HepG2 (cell line): ENCODE measurements at regions not wholly inside any gene's neighbourhood (a gene's known extent, or its start where the extent isn't known, plus 50 kb on each side); places are given as distances from the start of the nearest gene placed in this dataset.

ENCODE experiments used
- ATAC-seq: fragments of 200-7000 bp; cut with Tn5 transposase; 3 replicates; pipeline ENCODE4 v1.9.1; 2020; ENCODE audit warnings: mild to moderate bottlenecking, moderate library complexity
- BruUV-seq: library from RNA; stranded (reverse); fragments of 400-500 nt; replicated peaks from 2 replicates; lab custom pipeline; 2021; lab: Mats Ljungman, UMichigan
- CTCF ChIA-PET: fragments of 300-600 bp; formaldehyde crosslinking; extraction: SDS; loops from one replicate; lab custom pipeline; 2021; ENCODE audit warnings: low total read pairs, inconsistent platforms, low intra/inter-chr PET ratio; lab: Yijun Ruan, JAX
- POLR2A ChIA-PET: fragments of 350-600 bp; sonication (Branson Sonifier 250); formaldehyde crosslinking; loops from one replicate; lab custom pipeline; 2020; ENCODE audit warnings: antibody characterized with exemption, inconsistent platforms; lab: Yijun Ruan, JAX
- DNase-seq: peaks from one replicate; pipeline ENCODE4 v3.0.0-alpha.2; 2015; ENCODE audit warnings: low spot score
- FAIRE-seq: peaks from 3 replicates; lab custom pipeline; 2011; peaks lifted over from hg19 to GRCh38; lab: Jason Lieb, UNC
- H2AFZ ChIP-seq: one replicate; pipeline ENCODE4 v1.6.1; 2011; ENCODE audit warnings: low read length, inconsistent platforms
- H3K27ac ChIP-seq: fragments of 300-600 bp; 3 replicates; pipeline ENCODE4 v1.8.0; 2011; ENCODE audit warnings: mixed run types, mild to moderate bottlenecking, mixed read lengths, low read length, inconsistent platforms; ENCODE audit not compliant: insufficient read depth; ENCODE audit errors: extremely low read length
- H3K27me3 ChIP-seq, 2 experiments: fragments of 200-600 bp in 1 of 2; 2 replicates in 1 of 2; 3 replicates in 1 of 2; pipeline versions ENCODE4 v1.6.0 to v1.8.0; 2011; ENCODE audit warnings: low read length in 2 of 2, mild to moderate bottlenecking in 2 of 2, moderate library complexity in 2 of 2, inconsistent platforms in 1 of 2; ENCODE audit not compliant: insufficient read depth in 2 of 2, control insufficient read depth in 1 of 2
- H3K36me3 ChIP-seq, 2 experiments: fragments of 200-600 bp in 1 of 2; replicated peaks in 1 of 2; 2 replicates in 1 of 2; 3 replicates in 1 of 2; pipeline versions ENCODE4 v1.5.1 to v1.8.0; 2011; ENCODE audit warnings: low read length in 2 of 2, inconsistent platforms in 1 of 2; ENCODE audit not compliant: insufficient read depth in 2 of 2, control insufficient read depth in 1 of 2
- H3K4me1 ChIP-seq: 2 replicates; pipeline ENCODE4 v1.5.1; 2012; ENCODE audit warnings: low read length, inconsistent platforms; ENCODE audit not compliant: insufficient read depth
- H3K4me2 ChIP-seq: 2 replicates; pipeline ENCODE4 v1.6.0; 2011; ENCODE audit warnings: low read depth, low read length, inconsistent platforms
- H3K4me3 ChIP-seq, 3 experiments: fragments of 200-600 bp in 1 of 3; sonication (generic), shearing (Covaris generic) in 1 of 3; replicated peaks in 1 of 3; 2 replicates each; pipeline ENCODE4 v1.5.1; 2011 to 2016; ENCODE audit warnings: low read length in 3 of 3, inconsistent platforms in 2 of 3, low read depth in 2 of 3, mild to moderate bottlenecking in 2 of 3, control low read depth in 1 of 3, mixed read lengths in 1 of 3; ENCODE audit not compliant: insufficient read depth in 1 of 3
- H3K79me2 ChIP-seq: one replicate; pipeline ENCODE4 v1.6.1; 2011; ENCODE audit warnings: low read length, inconsistent platforms; ENCODE audit not compliant: insufficient read depth
- H3K9ac ChIP-seq: 2 replicates; pipeline ENCODE4 v1.6.0; 2011; ENCODE audit warnings: mild to moderate bottlenecking, low read depth, low read length, inconsistent platforms; ENCODE audit not compliant: insufficient read depth
- H3K9me3 ChIP-seq: 2 replicates; pipeline ENCODE4 v1.5.1; 2012; ENCODE audit warnings: mild to moderate bottlenecking, low read length
- H4K20me1 ChIP-seq: 2 replicates; pipeline ENCODE4 v1.6.0; 2011; ENCODE audit warnings: inconsistent platforms, mild to moderate bottlenecking, low read length, moderate library complexity; ENCODE audit not compliant: insufficient read depth
- AHDC1 ChIP-seq: sonication (generic); formaldehyde crosslinking; IDR thresholded peaks from 2 replicates; pipeline ENCODE4 v1.5.1; 2020; ENCODE audit warnings: mild to moderate bottlenecking, missing genetic modification reagents, borderline replicate concordance
- DBP ChIP-seq: sonication (generic); formaldehyde crosslinking; IDR thresholded peaks from 2 replicates; pipeline ENCODE4 v1.4.0; 2020; ENCODE audit warnings: missing genetic modification reagents; ENCODE audit errors: not compliant biosample characterization
- FOXA1 ChIP-seq, 2 experiments: fragments of 450-650 bp in 1 of 2; sonication (generic) in 1 of 2; formaldehyde crosslinking in 1 of 2; IDR thresholded peaks; 2 replicates each; pipeline versions ENCODE4 v1.4.0 to v1.6.1; 2016 to 2020; ENCODE audit warnings: missing genetic modification reagents in 1 of 2
- FOXP1 ChIP-seq, 2 experiments: fragments of 450-650 bp in 1 of 2; IDR thresholded peaks; 2 replicates each; pipeline ENCODE4 v1.6.1; 2017 to 2018; ENCODE audit warnings: antibody characterized with exemption in 1 of 2
- GLI4 ChIP-seq: sonication (generic); formaldehyde crosslinking; IDR thresholded peaks from 2 replicates; pipeline ENCODE4 v1.5.1; 2020; ENCODE audit warnings: missing genetic modification reagents, mild to moderate bottlenecking, moderate library complexity, borderline replicate concordance
- HMGXB3 ChIP-seq: sonication (generic); formaldehyde crosslinking; IDR thresholded peaks from 2 replicates; pipeline ENCODE4 v1.4.0; 2020; ENCODE audit warnings: missing genetic modification reagents, borderline replicate concordance
- NFE2 ChIP-seq: sonication (generic); formaldehyde crosslinking; IDR thresholded peaks from 2 replicates; pipeline ENCODE4 v1.4.0; 2020; ENCODE audit warnings: missing genetic modification reagents
- PBX3 ChIP-seq: sonication (generic); formaldehyde crosslinking; IDR thresholded peaks from 2 replicates; pipeline ENCODE4 v1.8.1; 2023; ENCODE audit warnings: missing genetic modification reagents, inconsistent platforms, borderline replicate concordance
- RFXANK ChIP-seq: IDR thresholded peaks from 2 replicates; pipeline ENCODE4 v1.6.1; 2016
- SNRNP70 ChIP-seq: fragments of 200-400 bp; formaldehyde crosslinking; IDR thresholded peaks from 2 replicates; pipeline ENCODE4 v1.6.1; 2017; ENCODE audit warnings: mild to moderate bottlenecking, low read depth, low read length, moderate library complexity
- ZIK1 ChIP-seq: sonication (generic); formaldehyde crosslinking; IDR thresholded peaks from 2 replicates; pipeline ENCODE4 v1.5.0; 2020; ENCODE audit warnings: mild to moderate bottlenecking, low read depth, missing genetic modification reagents, borderline replicate concordance
- ZNF12 ChIP-seq: sonication (generic); formaldehyde crosslinking; IDR thresholded peaks from 2 replicates; pipeline ENCODE4 v1.5.0; 2020; ENCODE audit warnings: missing genetic modification reagents
- ZNF274 ChIP-seq: sonication (generic); formaldehyde crosslinking; IDR thresholded peaks from 2 replicates; pipeline ENCODE4 v1.5.1; 2020; ENCODE audit warnings: mild to moderate bottlenecking, missing genetic modification reagents
- WGBS: methylation state at CpG from one replicate; pipeline ENCODE4 v1.1.6; 2017; ENCODE audit warnings: low lambda C conversion rate; 5-methylcytosine and 5-hydroxymethylcytosine counted together
- in situ Hi-C: cut with HindIII; loops from 2 replicates; pipeline ENCODE4 v1.10.0; 2017; ENCODE audit warnings: low pct_unique_long_range_greater_than_20kb; ENCODE audit not compliant: extremely low pct_ligation_motif_present
- intact Hi-C: fragments of 100-400 bp; cut with micrococcal nuclease; formaldehyde crosslinking; loops from one replicate; pipeline ENCODE4 v1.10.0; 2022; ENCODE audit not compliant: unreplicated experiment

- no peak for TF ChIP-seq AHDC1
- TF ChIP-seq DBP: no peak
- no peak for TF ChIP-seq ZNF12
- TF ChIP-seq ZIK1: no peak
- no peak for TF ChIP-seq SNRNP70
- TF ChIP-seq RFXANK (CRISPR knock-in tag): no peak
- TF ChIP-seq NFE2 (CRISPR knock-in tag): no peak
- TF ChIP-seq FOXP1 (IDR thresholded peaks at IDR 0.05): no peak
- TF ChIP-seq FOXP1 (CRISPR knock-in tag; IDR thresholded peaks at IDR 0.05): no peak
- TF ChIP-seq ZNF274: no peak
Observed at GRCh38 chr3:104982130-104982529, 384.6 kb upstream of the ALCAM start (continued).

- DNase-seq: no peak
- no peak overlapping the region for H3K27ac ChIP-seq
- intact Hi-C loops (no loop called here), in situ Hi-C loops (no loop called here)
- BruUV-seq: no TSS peak
- CTCF ChIA-PET: no interaction called here
- no peak overlapping the region for H3K9ac ChIP-seq
- no peak for ATAC-seq
- no peak overlapping the region for H2AFZ ChIP-seq
- H3K9me3 ChIP-seq: no peaks in the 10 kb centered on the region
- H3K4me1 ChIP-seq: no peaks in the 10 kb centered on the region
- no peaks in the 10 kb centered on the region for H3K27me3 ChIP-seq
- H3K79me2 ChIP-seq: no peaks in the 10 kb centered on the region
- WGBS: 2% methylated on average over 2 of the region's 2 CpGs
- no peaks in the 10 kb centered on the region for H3K36me3 ChIP-seq
- H4K20me1 ChIP-seq: no peaks in the 10 kb centered on the region
- FAIRE-seq: no peak
- POLR2A ChIA-PET: no interaction called here
- no peak overlapping the region for H3K4me3 ChIP-seq
- no peak overlapping the region for H3K4me2 ChIP-seq
- no peak for TF ChIP-seq HMGXB3 (CRISPR knock-in tag)
- no peak for TF ChIP-seq PBX3 (CRISPR knock-in tag)
- no peak for TF ChIP-seq GLI4
- no peak for TF ChIP-seq FOXA1 (IDR thresholded peaks at IDR 0.05)
- no peak for TF ChIP-seq FOXA1 (CRISPR knock-in tag; IDR thresholded peaks at IDR 0.05)
Observed at GRCh38 chr3:104987859-104988258, 378.9 kb upstream of the ALCAM start.
